K562 (cell line): ENCODE measurements at regions not wholly inside any gene's neighbourhood (a gene's known extent, or its start where the extent isn't known, plus 50 kb on each side); places are given as distances from the start of the nearest gene placed in this dataset.
A peak's percentile ranks its signal among the peaks of the same experiment; 100 is the strongest.

Experiments used
- BACH1 ChIP-seq: fragments of 200-800 bp; sonication (Bioruptor generic); IDR thresholded peaks from 2 replicates; pipeline ENCODE4 v1.6.1; 2016; ENCODE audit warnings: missing genetic modification characterization, missing compliant biosample characterization
- BRCA1 ChIP-seq, 2 experiments: fragments of 450-650 bp in 1 of 2; sonication (generic) in 1 of 2; formaldehyde crosslinking in 1 of 2; IDR thresholded peaks; 2 replicates each; pipeline versions ENCODE4 v1.5.0 to v1.6.1; 2017 to 2020; ENCODE audit warnings: mild to moderate bottlenecking in 1 of 2, missing genetic modification reagents in 1 of 2
- NEUROD1 ChIP-seq: fragments of 150-350 bp; IDR thresholded peaks from 2 replicates; pipeline ENCODE4 v1.6.1; 2014; ENCODE audit warnings: borderline replicate concordance, low read length, low read depth; ENCODE audit not compliant: partially characterized antibody
- NR2F6 ChIP-seq: fragments of 450-650 bp; formaldehyde crosslinking; IDR thresholded peaks from 2 replicates; pipeline ENCODE4 v1.4.0; 2020; ENCODE audit warnings: mild to moderate bottlenecking
- TAL1 ChIP-seq: fragments of 450-650 bp; IDR thresholded peaks from 2 replicates; pipeline ENCODE4 v1.6.1; 2016; ENCODE audit warnings: mild to moderate bottlenecking
- TGIF2 ChIP-seq: sonication (generic); formaldehyde crosslinking; IDR thresholded peaks from 2 replicates; pipeline ENCODE4 v1.8.1; 2022; ENCODE audit warnings: mild to moderate bottlenecking, missing genetic modification reagents, moderate library complexity
- YY1 ChIP-seq, 3 experiments: IDR thresholded peaks; 2 replicates each; pipeline ENCODE4 v1.6.1; 2011; ENCODE audit warnings: low read length in 2 of 3, mild to moderate bottlenecking in 2 of 3, moderate library complexity in 2 of 3, borderline replicate concordance in 1 of 3, control low read depth in 1 of 3, low read depth in 1 of 3; ENCODE audit not compliant: insufficient read depth in 3 of 3, insufficient replicate concordance in 2 of 3, control insufficient read depth in 1 of 3, insufficient read length in 1 of 3; ENCODE audit errors: extremely low read depth in 1 of 3
- ZNF165 ChIP-seq: fragments of 250-450 bp; sonication (Bioruptor Pico); IDR thresholded peaks from 2 replicates; pipeline ENCODE4 v1.4.0; 2020; ENCODE audit warnings: borderline replicate concordance
- TF ChIP-seq, protein P1 (sequence below): fragments of 450-650 bp; IDR thresholded peaks from 2 replicates; pipeline ENCODE4 v1.6.1; 2018; ENCODE audit not compliant: partially characterized antibody
- TF ChIP-seq, protein P2 (sequence below): sonication (generic); formaldehyde crosslinking; IDR thresholded peaks from 2 replicates; pipeline ENCODE4 v1.9.0; 2022; ENCODE audit warnings: mild to moderate bottlenecking, missing genetic modification reagents
- TF ChIP-seq, protein P3 (sequence below): fragments of 450-650 bp; IDR thresholded peaks from 2 replicates; pipeline ENCODE4 v1.6.1; 2016; ENCODE audit warnings: mild to moderate bottlenecking, moderate library complexity

DNA sequence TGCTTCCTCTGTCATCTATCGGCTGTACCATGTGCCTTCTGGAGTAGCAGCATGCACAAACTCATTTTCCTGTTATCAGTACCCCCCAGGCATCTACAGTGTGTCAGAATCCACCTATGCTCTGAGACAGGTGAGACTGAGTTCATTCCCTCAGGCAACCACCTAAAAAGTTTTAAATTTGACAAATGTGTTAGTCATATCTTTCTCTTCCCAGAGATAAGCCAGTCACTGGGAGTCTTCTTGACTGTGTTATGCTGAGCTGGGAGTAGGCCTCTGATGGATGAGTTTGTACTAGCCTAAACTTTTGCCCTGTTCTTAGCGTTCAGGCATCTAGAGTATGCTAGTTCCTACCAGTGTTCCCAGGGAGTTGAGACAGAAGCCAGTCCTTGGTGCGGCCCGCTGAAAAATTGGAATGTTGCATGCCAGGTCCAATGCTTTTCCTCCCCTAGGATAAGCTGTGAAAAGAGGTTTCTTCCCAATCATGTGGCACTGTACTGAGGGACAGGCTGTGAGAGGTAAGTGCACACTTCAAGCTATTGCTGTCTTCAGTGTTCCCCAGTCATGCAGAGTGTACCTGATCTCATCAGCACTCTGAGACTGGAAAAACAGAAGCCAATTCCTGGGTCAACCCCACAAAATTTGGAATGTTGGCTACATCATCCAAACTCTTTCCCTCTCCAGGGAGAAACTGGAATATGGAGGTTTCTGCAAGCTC lies 1202.3 kb downstream of the NCAM2 start (continued):
- TF ChIP-seq, protein P1, sequence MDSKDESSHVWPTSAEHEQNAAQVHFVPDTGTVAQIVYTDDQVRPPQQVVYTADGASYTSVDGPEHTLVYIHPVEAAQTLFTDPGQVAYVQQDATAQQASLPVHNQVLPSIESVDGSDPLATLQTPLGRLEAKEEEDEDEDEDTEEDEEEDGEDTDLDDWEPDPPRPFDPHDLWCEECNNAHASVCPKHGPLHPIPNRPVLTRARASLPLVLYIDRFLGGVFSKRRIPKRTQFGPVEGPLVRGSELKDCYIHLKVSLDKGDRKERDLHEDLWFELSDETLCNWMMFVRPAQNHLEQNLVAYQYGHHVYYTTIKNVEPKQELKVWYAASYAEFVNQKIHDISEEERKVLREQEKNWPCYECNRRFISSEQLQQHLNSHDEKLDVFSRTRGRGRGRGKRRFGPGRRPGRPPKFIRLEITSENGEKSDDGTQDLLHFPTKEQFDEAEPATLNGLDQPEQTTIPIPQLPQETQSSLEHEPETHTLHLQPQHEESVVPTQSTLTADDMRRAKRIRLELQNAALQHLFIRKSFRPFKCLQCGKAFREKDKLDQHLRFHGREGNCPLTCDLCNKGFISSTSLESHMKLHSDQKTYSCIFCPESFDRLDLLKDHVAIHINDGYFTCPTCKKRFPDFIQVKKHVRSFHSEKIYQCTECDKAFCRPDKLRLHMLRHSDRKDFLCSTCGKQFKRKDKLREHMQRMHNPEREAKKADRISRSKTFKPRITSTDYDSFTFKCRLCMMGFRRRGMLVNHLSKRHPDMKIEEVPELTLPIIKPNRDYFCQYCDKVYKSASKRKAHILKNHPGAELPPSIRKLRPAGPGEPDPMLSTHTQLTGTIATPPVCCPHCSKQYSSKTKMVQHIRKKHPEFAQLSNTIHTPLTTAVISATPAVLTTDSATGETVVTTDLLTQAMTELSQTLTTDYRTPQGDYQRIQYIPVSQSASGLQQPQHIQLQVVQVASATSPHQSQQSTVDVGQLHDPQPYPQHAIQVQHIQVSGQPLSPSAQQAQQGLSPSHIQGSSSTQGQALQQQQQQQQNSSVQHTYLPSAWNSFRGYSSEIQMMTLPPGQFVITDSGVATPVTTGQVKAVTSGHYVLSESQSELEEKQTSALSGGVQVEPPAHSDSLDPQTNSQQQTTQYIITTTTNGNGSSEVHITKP, result peak; percentile 38
- TF ChIP-seq TAL1 (peak; percentile 20; the same call in 1 of the 2 replicates), ZNF165 (CRISPR knock-in tag) (no peak), TGIF2 (no peak), BRCA1 (IDR thresholded peaks at IDR 0.05) (no peak), BRCA1 (CRISPR knock-in tag; IDR thresholded peaks at IDR 0.05) (no peak), BACH1 (no peak), NR2F6 (CRISPR knock-in tag) (no peak), YY1 (IDR thresholded peaks at IDR 0.05; ENCODE audit: borderline replicate concordance in 1 of 3, control insufficient read depth in 1 of 3, extremely low read depth in 1 of 3, insufficient read depth in 3 of 3, insufficient read length in 1 of 3, insufficient replicate concordance in 2 of 3, low read depth in 1 of 3, low read length in 2 of 3) (no peak), NEUROD1 (no peak)
- TF ChIP-seq, protein P2, sequence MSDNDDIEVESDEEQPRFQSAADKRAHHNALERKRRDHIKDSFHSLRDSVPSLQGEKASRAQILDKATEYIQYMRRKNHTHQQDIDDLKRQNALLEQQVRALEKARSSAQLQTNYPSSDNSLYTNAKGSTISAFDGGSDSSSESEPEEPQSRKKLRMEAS (CRISPR knock-in tag), result no peak
- TF ChIP-seq, protein P3, sequence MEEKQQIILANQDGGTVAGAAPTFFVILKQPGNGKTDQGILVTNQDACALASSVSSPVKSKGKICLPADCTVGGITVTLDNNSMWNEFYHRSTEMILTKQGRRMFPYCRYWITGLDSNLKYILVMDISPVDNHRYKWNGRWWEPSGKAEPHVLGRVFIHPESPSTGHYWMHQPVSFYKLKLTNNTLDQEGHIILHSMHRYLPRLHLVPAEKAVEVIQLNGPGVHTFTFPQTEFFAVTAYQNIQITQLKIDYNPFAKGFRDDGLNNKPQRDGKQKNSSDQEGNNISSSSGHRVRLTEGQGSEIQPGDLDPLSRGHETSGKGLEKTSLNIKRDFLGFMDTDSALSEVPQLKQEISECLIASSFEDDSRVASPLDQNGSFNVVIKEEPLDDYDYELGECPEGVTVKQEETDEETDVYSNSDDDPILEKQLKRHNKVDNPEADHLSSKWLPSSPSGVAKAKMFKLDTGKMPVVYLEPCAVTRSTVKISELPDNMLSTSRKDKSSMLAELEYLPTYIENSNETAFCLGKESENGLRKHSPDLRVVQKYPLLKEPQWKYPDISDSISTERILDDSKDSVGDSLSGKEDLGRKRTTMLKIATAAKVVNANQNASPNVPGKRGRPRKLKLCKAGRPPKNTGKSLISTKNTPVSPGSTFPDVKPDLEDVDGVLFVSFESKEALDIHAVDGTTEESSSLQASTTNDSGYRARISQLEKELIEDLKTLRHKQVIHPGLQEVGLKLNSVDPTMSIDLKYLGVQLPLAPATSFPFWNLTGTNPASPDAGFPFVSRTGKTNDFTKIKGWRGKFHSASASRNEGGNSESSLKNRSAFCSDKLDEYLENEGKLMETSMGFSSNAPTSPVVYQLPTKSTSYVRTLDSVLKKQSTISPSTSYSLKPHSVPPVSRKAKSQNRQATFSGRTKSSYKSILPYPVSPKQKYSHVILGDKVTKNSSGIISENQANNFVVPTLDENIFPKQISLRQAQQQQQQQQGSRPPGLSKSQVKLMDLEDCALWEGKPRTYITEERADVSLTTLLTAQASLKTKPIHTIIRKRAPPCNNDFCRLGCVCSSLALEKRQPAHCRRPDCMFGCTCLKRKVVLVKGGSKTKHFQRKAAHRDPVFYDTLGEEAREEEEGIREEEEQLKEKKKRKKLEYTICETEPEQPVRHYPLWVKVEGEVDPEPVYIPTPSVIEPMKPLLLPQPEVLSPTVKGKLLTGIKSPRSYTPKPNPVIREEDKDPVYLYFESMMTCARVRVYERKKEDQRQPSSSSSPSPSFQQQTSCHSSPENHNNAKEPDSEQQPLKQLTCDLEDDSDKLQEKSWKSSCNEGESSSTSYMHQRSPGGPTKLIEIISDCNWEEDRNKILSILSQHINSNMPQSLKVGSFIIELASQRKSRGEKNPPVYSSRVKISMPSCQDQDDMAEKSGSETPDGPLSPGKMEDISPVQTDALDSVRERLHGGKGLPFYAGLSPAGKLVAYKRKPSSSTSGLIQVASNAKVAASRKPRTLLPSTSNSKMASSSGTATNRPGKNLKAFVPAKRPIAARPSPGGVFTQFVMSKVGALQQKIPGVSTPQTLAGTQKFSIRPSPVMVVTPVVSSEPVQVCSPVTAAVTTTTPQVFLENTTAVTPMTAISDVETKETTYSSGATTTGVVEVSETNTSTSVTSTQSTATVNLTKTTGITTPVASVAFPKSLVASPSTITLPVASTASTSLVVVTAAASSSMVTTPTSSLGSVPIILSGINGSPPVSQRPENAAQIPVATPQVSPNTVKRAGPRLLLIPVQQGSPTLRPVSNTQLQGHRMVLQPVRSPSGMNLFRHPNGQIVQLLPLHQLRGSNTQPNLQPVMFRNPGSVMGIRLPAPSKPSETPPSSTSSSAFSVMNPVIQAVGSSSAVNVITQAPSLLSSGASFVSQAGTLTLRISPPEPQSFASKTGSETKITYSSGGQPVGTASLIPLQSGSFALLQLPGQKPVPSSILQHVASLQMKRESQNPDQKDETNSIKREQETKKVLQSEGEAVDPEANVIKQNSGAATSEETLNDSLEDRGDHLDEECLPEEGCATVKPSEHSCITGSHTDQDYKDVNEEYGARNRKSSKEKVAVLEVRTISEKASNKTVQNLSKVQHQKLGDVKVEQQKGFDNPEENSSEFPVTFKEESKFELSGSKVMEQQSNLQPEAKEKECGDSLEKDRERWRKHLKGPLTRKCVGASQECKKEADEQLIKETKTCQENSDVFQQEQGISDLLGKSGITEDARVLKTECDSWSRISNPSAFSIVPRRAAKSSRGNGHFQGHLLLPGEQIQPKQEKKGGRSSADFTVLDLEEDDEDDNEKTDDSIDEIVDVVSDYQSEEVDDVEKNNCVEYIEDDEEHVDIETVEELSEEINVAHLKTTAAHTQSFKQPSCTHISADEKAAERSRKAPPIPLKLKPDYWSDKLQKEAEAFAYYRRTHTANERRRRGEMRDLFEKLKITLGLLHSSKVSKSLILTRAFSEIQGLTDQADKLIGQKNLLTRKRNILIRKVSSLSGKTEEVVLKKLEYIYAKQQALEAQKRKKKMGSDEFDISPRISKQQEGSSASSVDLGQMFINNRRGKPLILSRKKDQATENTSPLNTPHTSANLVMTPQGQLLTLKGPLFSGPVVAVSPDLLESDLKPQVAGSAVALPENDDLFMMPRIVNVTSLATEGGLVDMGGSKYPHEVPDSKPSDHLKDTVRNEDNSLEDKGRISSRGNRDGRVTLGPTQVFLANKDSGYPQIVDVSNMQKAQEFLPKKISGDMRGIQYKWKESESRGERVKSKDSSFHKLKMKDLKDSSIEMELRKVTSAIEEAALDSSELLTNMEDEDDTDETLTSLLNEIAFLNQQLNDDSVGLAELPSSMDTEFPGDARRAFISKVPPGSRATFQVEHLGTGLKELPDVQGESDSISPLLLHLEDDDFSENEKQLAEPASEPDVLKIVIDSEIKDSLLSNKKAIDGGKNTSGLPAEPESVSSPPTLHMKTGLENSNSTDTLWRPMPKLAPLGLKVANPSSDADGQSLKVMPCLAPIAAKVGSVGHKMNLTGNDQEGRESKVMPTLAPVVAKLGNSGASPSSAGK, result peak; percentile 53
